ENCODE measurements at regions not wholly inside any gene's neighbourhood (a gene's known extent, or its start where the extent isn't known, plus 50 kb on each side); places are given as distances from the start of the nearest gene placed in this dataset.

GRCh38 chr4:81632581-81633299 lies 161.0 kb upstream of the RASGEF1B start:
- TF ChIP-seq CTCF (IDR thresholded peaks at IDR 0.05) (no peak), EZH2phosphoT487 (IDR thresholded peaks at IDR 0.05) (no peak)

Measured in neural progenitor cell (in vitro differentiated cells).